Fibroblast of villous mesenchyme (primary cell): ENCODE measurements at regions not wholly inside any gene's neighbourhood (a gene's known extent, or its start where the extent isn't known, plus 50 kb on each side); places are given as distances from the start of the nearest gene placed in this dataset.
"Not testable (repeated sequence)": the region's sequence is repeated elsewhere in the genome, so short reads cannot be mapped to it uniquely, and the experiment has no call there.

Experiments
- DNase-seq: peaks from one replicate; pipeline ENCODE4 v3.0.0-alpha.2; 2010; ENCODE audit warnings: low read depth
- H3K4me3 ChIP-seq: 2 replicates; pipeline ENCODE4 v1.5.1; 2011; ENCODE audit warnings: low read depth, mild to moderate bottlenecking, low read length
- CTCF ChIP-seq: IDR thresholded peaks from 2 replicates; pipeline ENCODE4 v1.5.1; 2012; ENCODE audit warnings: low read depth, mild to moderate bottlenecking, low read length; ENCODE audit not compliant: insufficient read depth

- no peak overlapping the region for H3K4me3 ChIP-seq
- no peak for TF ChIP-seq CTCF
- no peak for DNase-seq
These were observed 182.6 kb upstream of the FZD8 start for GRCh38 chr10:35824704-35825103.

- peak; percentile 57 for DNase-seq
- H3K4me3 ChIP-seq, result no peak overlapping the region
- peak; percentile 37 for TF ChIP-seq CTCF
These were observed 180.2 kb upstream of the FZD8 start for GRCh38 chr10:35822316-35822715.

GRCh38 chr10:35821339-35821911 is 179.3 kb upstream of the FZD8 start:
- no peak for TF ChIP-seq CTCF
- H3K4me3 ChIP-seq, result no peak overlapping the region
- DNase-seq, result peak; percentile 18

GRCh38 chr10:35819736-35820135 is 177.6 kb upstream of the FZD8 start:
- DNase-seq, result no peak
- no peak overlapping the region for H3K4me3 ChIP-seq
- no peak for TF ChIP-seq CTCF

GRCh38 chr10:35819011-35819410 is 176.9 kb upstream of the FZD8 start:
- H3K4me3 ChIP-seq, result no peak overlapping the region
- no peak for DNase-seq
- TF ChIP-seq CTCF, result no peak

GRCh38 chr10:35817109-35817508 is 175.0 kb upstream of the FZD8 start:
- DNase-seq, H3K4me3 ChIP-seq: not testable (repeated sequence)

GRCh38 chr10:35813219-35813618 is 171.1 kb upstream of the FZD8 start:
- DNase-seq, result no peak
- no peak overlapping the region for H3K4me3 ChIP-seq
- no peak for TF ChIP-seq CTCF

- no peak for DNase-seq
- no peak for TF ChIP-seq CTCF
These were observed 166.2 kb upstream of the FZD8 start for GRCh38 chr10:35808344-35808743.

More at GRCh38 chr10:35808344-35808743, 166.2 kb upstream of the FZD8 start:
- no peak overlapping the region for H3K4me3 ChIP-seq
